ENCODE measurements at regions not wholly inside any gene's neighbourhood (a gene's known extent, or its start where the extent isn't known, plus 50 kb on each side); places are given as distances from the start of the nearest gene placed in this dataset.

DNA sequence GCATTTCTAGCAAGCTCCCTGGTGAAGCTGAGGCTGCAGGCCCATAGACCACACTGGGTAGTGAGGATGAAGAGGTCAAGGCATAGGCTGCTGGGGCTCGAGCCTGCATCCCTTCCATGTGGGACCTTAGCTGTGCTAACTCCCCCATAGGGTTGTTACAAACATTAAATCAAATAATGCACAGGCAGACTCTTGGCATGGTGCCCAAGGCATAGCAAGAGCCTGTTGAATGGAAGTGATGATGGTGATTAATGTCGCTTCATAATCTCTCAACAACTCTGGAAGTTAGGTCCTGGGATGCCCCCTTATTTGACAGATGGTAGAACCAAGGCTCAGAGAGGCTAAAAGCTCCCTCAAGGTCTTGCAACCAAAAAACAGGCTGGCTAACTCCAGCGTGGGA, 283.9 kb upstream of the EEF2KMT start:
- TF ChIP-seq, protein P1, sequence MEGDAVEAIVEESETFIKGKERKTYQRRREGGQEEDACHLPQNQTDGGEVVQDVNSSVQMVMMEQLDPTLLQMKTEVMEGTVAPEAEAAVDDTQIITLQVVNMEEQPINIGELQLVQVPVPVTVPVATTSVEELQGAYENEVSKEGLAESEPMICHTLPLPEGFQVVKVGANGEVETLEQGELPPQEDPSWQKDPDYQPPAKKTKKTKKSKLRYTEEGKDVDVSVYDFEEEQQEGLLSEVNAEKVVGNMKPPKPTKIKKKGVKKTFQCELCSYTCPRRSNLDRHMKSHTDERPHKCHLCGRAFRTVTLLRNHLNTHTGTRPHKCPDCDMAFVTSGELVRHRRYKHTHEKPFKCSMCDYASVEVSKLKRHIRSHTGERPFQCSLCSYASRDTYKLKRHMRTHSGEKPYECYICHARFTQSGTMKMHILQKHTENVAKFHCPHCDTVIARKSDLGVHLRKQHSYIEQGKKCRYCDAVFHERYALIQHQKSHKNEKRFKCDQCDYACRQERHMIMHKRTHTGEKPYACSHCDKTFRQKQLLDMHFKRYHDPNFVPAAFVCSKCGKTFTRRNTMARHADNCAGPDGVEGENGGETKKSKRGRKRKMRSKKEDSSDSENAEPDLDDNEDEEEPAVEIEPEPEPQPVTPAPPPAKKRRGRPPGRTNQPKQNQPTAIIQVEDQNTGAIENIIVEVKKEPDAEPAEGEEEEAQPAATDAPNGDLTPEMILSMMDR (IDR thresholded peaks at IDR 0.05; ENCODE audit: low read depth, low read length), result no peak
- H3K4me3 ChIP-seq (ENCODE audit: low read depth, low read length), result no peak overlapping the region

DNA sequence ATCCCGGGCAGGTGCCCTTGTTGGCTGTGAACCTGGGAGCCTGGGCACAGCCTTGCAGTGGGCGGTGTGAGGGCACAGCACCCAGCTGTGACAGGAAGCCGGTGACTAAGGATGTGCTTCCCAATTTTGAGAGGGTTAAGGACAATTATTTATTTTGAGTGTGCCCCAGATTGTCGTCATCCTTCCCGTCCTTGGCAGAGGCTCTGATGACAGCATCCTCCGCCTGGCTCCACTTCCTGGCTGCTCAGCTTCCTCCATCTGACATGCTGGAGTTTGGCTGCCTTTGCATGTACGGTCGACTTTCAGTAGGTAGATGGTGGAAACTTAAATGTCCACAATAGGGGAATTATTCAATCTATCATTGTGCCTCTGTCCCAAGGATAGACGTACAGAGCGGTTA, 282.4 kb upstream of the EEF2KMT start:
- TF ChIP-seq, protein P1 (IDR thresholded peaks at IDR 0.05; ENCODE audit: low read depth, low read length), result no peak
- no peak overlapping the region for H3K4me3 ChIP-seq (ENCODE audit: low read depth, low read length)

DNA sequence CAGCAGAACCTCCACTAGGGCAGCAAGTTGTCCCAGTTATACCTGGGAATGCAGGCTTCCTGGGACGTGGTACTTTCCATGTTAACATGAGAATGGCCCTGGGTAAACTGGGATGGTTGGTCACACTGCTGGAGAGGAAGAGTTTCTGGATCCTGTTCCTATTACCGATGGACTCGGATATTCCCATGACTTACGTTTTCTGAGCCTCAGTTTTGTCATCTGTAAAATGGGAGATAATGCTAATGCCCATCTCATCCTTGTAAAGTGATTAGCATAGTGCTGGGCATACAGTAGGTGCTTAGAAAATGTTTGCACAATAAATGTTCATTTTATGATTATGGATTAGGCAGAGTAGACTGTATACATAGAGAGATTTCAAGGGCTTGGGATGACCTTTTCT, 280.9 kb upstream of the EEF2KMT start:
- no peak overlapping the region for H3K4me3 ChIP-seq (ENCODE audit: low read depth, low read length)
- TF ChIP-seq, protein P1 (IDR thresholded peaks at IDR 0.05; ENCODE audit: low read depth, low read length), result no peak

GRCh38 chr16:5377280-5377898, 279.8 kb upstream of the EEF2KMT start:
- H3K4me3 ChIP-seq (ENCODE audit: low read depth, low read length), result no peak overlapping the region
- TF ChIP-seq, protein P1 (IDR thresholded peaks at IDR 0.05; ENCODE audit: low read depth, low read length), result no peak

- TF ChIP-seq, protein P1 (IDR thresholded peaks at IDR 0.05; ENCODE audit: low read depth, low read length), result no peak
- no peak overlapping the region for H3K4me3 ChIP-seq (ENCODE audit: low read depth, low read length)
These were observed 276.6 kb upstream of the EEF2KMT start for GRCh38 chr16:5374184-5374583.

- TF ChIP-seq, protein P1 (IDR thresholded peaks at IDR 0.05; ENCODE audit: low read depth, low read length), result no peak
- H3K4me3 ChIP-seq (ENCODE audit: low read depth, low read length), result no peak overlapping the region
These were observed 270.4 kb upstream of the EEF2KMT start for GRCh38 chr16:5367951-5368350.

DNA sequence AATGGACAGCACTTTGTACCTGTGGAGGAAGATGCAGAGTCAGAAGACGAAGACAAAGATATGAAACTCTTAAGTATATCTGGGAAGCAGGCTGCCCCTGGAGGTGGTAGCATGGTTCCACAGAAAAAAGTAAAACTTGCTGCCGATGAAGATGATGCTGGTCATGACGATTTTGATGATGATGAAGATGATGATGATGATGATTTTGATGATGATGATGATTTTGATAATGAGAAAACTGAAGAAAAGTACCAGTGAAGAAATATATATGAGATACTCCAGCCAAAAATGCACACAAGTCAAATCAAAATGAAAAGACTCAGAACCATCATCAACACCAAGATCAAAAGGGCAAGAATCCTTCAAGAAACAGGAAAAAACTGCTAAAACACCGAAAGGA, 268.5 kb upstream of the EEF2KMT start:
- TF ChIP-seq, protein P1 (IDR thresholded peaks at IDR 0.05; ENCODE audit: low read depth, low read length), result no peak
- no peak overlapping the region for H3K4me3 ChIP-seq (ENCODE audit: low read depth, low read length)

Data from WI38 (cell line).